ENCODE measurements at regions not wholly inside any gene's neighbourhood (a gene's known extent, or its start where the extent isn't known, plus 50 kb on each side); places are given as distances from the start of the nearest gene placed in this dataset.

- no peak for TF ChIP-seq CTCF (IDR thresholded peaks at IDR 0.05; ENCODE audit: poor library complexity, severe bottlenecking)
- TF ChIP-seq REST (IDR thresholded peaks at IDR 0.05; ENCODE audit: borderline replicate concordance): no peak
Observed at GRCh38 chr3:74314696-74315095, 299.8 kb downstream of the CNTN3 start.
